HepG2 (cell line): ENCODE measurements at regions not wholly inside any gene's neighbourhood (a gene's known extent, or its start where the extent isn't known, plus 50 kb on each side); places are given as distances from the start of the nearest gene placed in this dataset.
"Not testable (repeated sequence)": the region's sequence is repeated elsewhere in the genome, so short reads cannot be mapped to it uniquely, and the experiment has no call there.

Source experiments
- ATAC-seq: fragments of 200-7000 bp; cut with Tn5 transposase; 3 replicates; pipeline ENCODE4 v1.9.1; 2020; ENCODE audit warnings: mild to moderate bottlenecking, moderate library complexity
- BruUV-seq: library from RNA; stranded (reverse); fragments of 400-500 nt; replicated peaks from 2 replicates; lab custom pipeline; 2021; lab: Mats Ljungman, UMichigan
- CTCF ChIA-PET: fragments of 300-600 bp; formaldehyde crosslinking; extraction: SDS; loops from one replicate; lab custom pipeline; 2021; ENCODE audit warnings: low total read pairs, inconsistent platforms, low intra/inter-chr PET ratio; lab: Yijun Ruan, JAX
- POLR2A ChIA-PET: fragments of 350-600 bp; sonication (Branson Sonifier 250); formaldehyde crosslinking; loops from one replicate; lab custom pipeline; 2020; ENCODE audit warnings: antibody characterized with exemption, inconsistent platforms; lab: Yijun Ruan, JAX
- DNase-seq: peaks from one replicate; pipeline ENCODE4 v3.0.0-alpha.2; 2015; ENCODE audit warnings: low spot score
- FAIRE-seq: peaks from 3 replicates; lab custom pipeline; 2011; peaks lifted over from hg19 to GRCh38; lab: Jason Lieb, UNC
- H2AFZ ChIP-seq: one replicate; pipeline ENCODE4 v1.6.1; 2011; ENCODE audit warnings: low read length, inconsistent platforms
- H3K27ac ChIP-seq: fragments of 300-600 bp; 3 replicates; pipeline ENCODE4 v1.8.0; 2011; ENCODE audit warnings: mixed run types, mild to moderate bottlenecking, mixed read lengths, low read length, inconsistent platforms; ENCODE audit not compliant: insufficient read depth; ENCODE audit errors: extremely low read length
- H3K27me3 ChIP-seq, 2 experiments: fragments of 200-600 bp in 1 of 2; 2 replicates in 1 of 2; 3 replicates in 1 of 2; pipeline versions ENCODE4 v1.6.0 to v1.8.0; 2011; ENCODE audit warnings: low read length in 2 of 2, mild to moderate bottlenecking in 2 of 2, moderate library complexity in 2 of 2, inconsistent platforms in 1 of 2; ENCODE audit not compliant: insufficient read depth in 2 of 2, control insufficient read depth in 1 of 2
- H3K36me3 ChIP-seq, 2 experiments: fragments of 200-600 bp in 1 of 2; replicated peaks in 1 of 2; 2 replicates in 1 of 2; 3 replicates in 1 of 2; pipeline versions ENCODE4 v1.5.1 to v1.8.0; 2011; ENCODE audit warnings: low read length in 2 of 2, inconsistent platforms in 1 of 2; ENCODE audit not compliant: insufficient read depth in 2 of 2, control insufficient read depth in 1 of 2
- H3K4me1 ChIP-seq: 2 replicates; pipeline ENCODE4 v1.5.1; 2012; ENCODE audit warnings: low read length, inconsistent platforms; ENCODE audit not compliant: insufficient read depth
- H3K4me2 ChIP-seq: 2 replicates; pipeline ENCODE4 v1.6.0; 2011; ENCODE audit warnings: low read depth, low read length, inconsistent platforms
- H3K4me3 ChIP-seq, 3 experiments: fragments of 200-600 bp in 1 of 3; sonication (generic), shearing (Covaris generic) in 1 of 3; replicated peaks in 1 of 3; 2 replicates each; pipeline ENCODE4 v1.5.1; 2011 to 2016; ENCODE audit warnings: low read length in 3 of 3, inconsistent platforms in 2 of 3, low read depth in 2 of 3, mild to moderate bottlenecking in 2 of 3, control low read depth in 1 of 3, mixed read lengths in 1 of 3; ENCODE audit not compliant: insufficient read depth in 1 of 3
- H3K79me2 ChIP-seq: one replicate; pipeline ENCODE4 v1.6.1; 2011; ENCODE audit warnings: low read length, inconsistent platforms; ENCODE audit not compliant: insufficient read depth
- H3K9ac ChIP-seq: 2 replicates; pipeline ENCODE4 v1.6.0; 2011; ENCODE audit warnings: mild to moderate bottlenecking, low read depth, low read length, inconsistent platforms; ENCODE audit not compliant: insufficient read depth
- H3K9me3 ChIP-seq: 2 replicates; pipeline ENCODE4 v1.5.1; 2012; ENCODE audit warnings: mild to moderate bottlenecking, low read length
- H4K20me1 ChIP-seq: 2 replicates; pipeline ENCODE4 v1.6.0; 2011; ENCODE audit warnings: inconsistent platforms, mild to moderate bottlenecking, low read length, moderate library complexity; ENCODE audit not compliant: insufficient read depth
- AHR ChIP-seq: IDR thresholded peaks from 2 replicates; pipeline ENCODE4 v1.6.1; 2018; ENCODE audit warnings: missing genetic modification reagents, missing compliant biosample characterization
- KAT7 ChIP-seq: IDR thresholded peaks from 2 replicates; pipeline ENCODE4 v1.6.1; 2018; ENCODE audit warnings: borderline replicate concordance, missing compliant biosample characterization
- REXO4 ChIP-seq: sonication (generic); formaldehyde crosslinking; IDR thresholded peaks from 2 replicates; pipeline ENCODE4 v1.8.0; 2022; ENCODE audit warnings: missing genetic modification reagents, mild to moderate bottlenecking, borderline replicate concordance
- THYN1 ChIP-seq: sonication (generic); formaldehyde crosslinking; IDR thresholded peaks from 2 replicates; pipeline ENCODE4 v1.8.1; 2023; ENCODE audit warnings: low read depth, mild to moderate bottlenecking, moderate library complexity, missing genetic modification reagents, borderline replicate concordance
- ZNF30 ChIP-seq: sonication (generic); formaldehyde crosslinking; IDR thresholded peaks from 2 replicates; pipeline ENCODE4 v1.5.0; 2020; ENCODE audit warnings: mild to moderate bottlenecking, missing genetic modification reagents
- ZNF660 ChIP-seq: sonication (generic); formaldehyde crosslinking; IDR thresholded peaks from 2 replicates; pipeline ENCODE4 v1.5.1; 2020; ENCODE audit warnings: mild to moderate bottlenecking, low read depth, missing genetic modification reagents, borderline replicate concordance
- ZNF879 ChIP-seq: sonication (generic); formaldehyde crosslinking; IDR thresholded peaks from 2 replicates; pipeline ENCODE4 v1.8.1; 2023; ENCODE audit warnings: missing genetic modification reagents
- WGBS: methylation state at CpG from one replicate; pipeline ENCODE4 v1.1.6; 2017; ENCODE audit warnings: low lambda C conversion rate; 5-methylcytosine and 5-hydroxymethylcytosine counted together
- in situ Hi-C: cut with HindIII; loops from 2 replicates; pipeline ENCODE4 v1.10.0; 2017; ENCODE audit warnings: low pct_unique_long_range_greater_than_20kb; ENCODE audit not compliant: extremely low pct_ligation_motif_present
- intact Hi-C: fragments of 100-400 bp; cut with micrococcal nuclease; formaldehyde crosslinking; loops from one replicate; pipeline ENCODE4 v1.10.0; 2022; ENCODE audit not compliant: unreplicated experiment
- TF ChIP-seq, protein P1 (sequence below): sonication (generic); formaldehyde crosslinking; IDR thresholded peaks from 2 replicates; pipeline ENCODE4 v1.4.0; 2020; ENCODE audit warnings: missing genetic modification reagents
- TF ChIP-seq, protein P2 (sequence below): sonication (generic); formaldehyde crosslinking; IDR thresholded peaks from 2 replicates; pipeline ENCODE4 v1.5.1; 2020; ENCODE audit warnings: missing genetic modification reagents, mild to moderate bottlenecking, borderline replicate concordance
- TF ChIP-seq, protein P3 (sequence below): sonication (generic); IDR thresholded peaks from 2 replicates; pipeline ENCODE4 v1.6.1; 2016; ENCODE audit warnings: low read depth, borderline replicate concordance

DNA sequence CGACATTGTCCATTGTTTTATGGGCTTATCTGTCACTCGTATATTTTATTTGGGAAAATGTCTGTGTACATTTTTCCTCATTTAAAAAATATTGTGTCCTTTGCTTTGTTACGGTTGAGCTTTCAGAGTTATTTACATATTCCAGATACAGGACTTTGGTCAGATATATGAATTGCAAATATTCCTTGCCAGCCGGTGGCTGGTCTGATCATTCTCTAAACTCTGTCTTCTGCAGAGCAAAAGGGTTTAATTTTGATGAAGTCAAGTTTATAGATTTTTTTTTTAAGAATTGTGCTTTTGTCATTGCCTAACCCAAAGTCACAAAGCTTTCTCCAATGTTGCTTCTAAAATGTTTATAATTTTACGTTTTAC is 78.3 kb upstream of the SFSWAP start:
- H3K36me3 ChIP-seq, H3K4me2 ChIP-seq, H3K4me3 ChIP-seq, H3K27ac ChIP-seq, ATAC-seq, H3K27me3 ChIP-seq, H4K20me1 ChIP-seq, H3K4me1 ChIP-seq, POLR2A ChIA-PET, H2AFZ ChIP-seq, FAIRE-seq, H3K9ac ChIP-seq, in situ Hi-C loops, H3K79me2 ChIP-seq, DNase-seq, H3K9me3 ChIP-seq, intact Hi-C loops, CTCF ChIA-PET, BruUV-seq: not testable (repeated sequence)
- WGBS = 12% methylated on average over 5 of the region's 5 CpGs

DNA sequence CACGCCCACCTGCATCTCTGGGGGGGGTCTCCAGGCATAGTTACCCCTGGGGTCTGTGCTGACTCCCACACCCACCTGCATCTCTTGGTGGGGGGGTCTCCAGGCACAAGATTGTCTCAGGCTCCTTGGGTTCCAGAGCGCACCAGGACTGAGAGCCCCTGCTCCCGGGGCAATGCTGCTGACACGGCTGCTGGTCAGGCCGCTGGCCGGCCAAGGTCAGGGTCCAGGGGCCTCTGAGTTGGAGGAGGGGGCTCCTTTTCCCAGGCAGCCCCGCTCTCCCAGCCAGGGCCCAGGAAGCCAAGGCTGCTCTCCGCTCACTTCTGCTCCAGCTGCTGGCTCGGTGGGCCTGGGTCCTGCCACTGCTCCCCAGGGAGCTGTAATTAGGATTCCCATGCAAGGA is 77.3 kb upstream of the SFSWAP start:
- H4K20me1 ChIP-seq, CTCF ChIA-PET, in situ Hi-C loops, H3K4me3 ChIP-seq, H3K27me3 ChIP-seq, H3K9me3 ChIP-seq, H3K36me3 ChIP-seq, POLR2A ChIA-PET, H3K79me2 ChIP-seq, BruUV-seq, intact Hi-C loops, FAIRE-seq, H3K4me1 ChIP-seq, ATAC-seq, DNase-seq, H2AFZ ChIP-seq, H3K4me2 ChIP-seq, H3K9ac ChIP-seq, H3K27ac ChIP-seq: not testable (repeated sequence)
- WGBS = 17% methylated on average over 5 of the region's 9 CpGs

DNA sequence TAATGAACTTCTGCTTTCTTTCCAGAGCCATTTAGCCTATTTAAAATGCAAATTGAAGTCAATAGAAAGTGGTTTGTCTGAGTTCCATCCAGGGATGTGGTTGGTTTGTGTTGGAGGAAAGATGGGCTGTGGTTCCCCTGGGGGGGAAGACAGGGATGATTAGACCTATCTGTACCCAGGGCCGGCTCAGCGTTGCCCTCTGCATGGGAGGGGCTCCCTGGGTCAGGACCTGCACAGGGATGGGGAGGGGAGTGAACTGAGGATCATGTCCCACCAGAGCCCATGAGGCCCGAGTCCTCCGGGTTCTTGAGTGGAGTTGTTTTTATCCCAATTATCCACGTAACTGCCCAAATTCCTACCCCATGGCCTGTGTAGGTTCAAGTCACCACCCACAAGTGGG is 76.9 kb upstream of the SFSWAP start:
- H3K4me2 ChIP-seq = no peak overlapping the region
- 23% methylated on average over 5 of the region's 5 CpGs for WGBS
- intact Hi-C loops (no loop called here), in situ Hi-C loops (no loop called here)
- no peak overlapping the region for H3K9ac ChIP-seq
- no peaks in the 10 kb centered on the region for H3K36me3 ChIP-seq
- ATAC-seq (no peak), FAIRE-seq (no peak), DNase-seq (no peak)
- H3K4me3 ChIP-seq = no peak overlapping the region
- no peaks in the 10 kb centered on the region for H3K4me1 ChIP-seq
- H2AFZ ChIP-seq = no peak overlapping the region
- H3K27me3 ChIP-seq = peaks cover 2% of the 10 kb centered on the region in 2 experiments; a peak in 3 of 5 replicates
- H4K20me1 ChIP-seq = no peaks in the 10 kb centered on the region
- ChIA-PET CTCF (no interaction called here), POLR2A (no interaction called here)
- no TSS peak for BruUV-seq
- H3K79me2 ChIP-seq = no peaks in the 10 kb centered on the region
- H3K9me3 ChIP-seq = no peaks in the 10 kb centered on the region
- H3K27ac ChIP-seq = no peak overlapping the region
- no peak for TF ChIP-seq KAT7
- TF ChIP-seq THYN1 (CRISPR knock-in tag) = no peak
- no peak for TF ChIP-seq ZNF30 (CRISPR knock-in tag)
- TF ChIP-seq, protein P1, sequence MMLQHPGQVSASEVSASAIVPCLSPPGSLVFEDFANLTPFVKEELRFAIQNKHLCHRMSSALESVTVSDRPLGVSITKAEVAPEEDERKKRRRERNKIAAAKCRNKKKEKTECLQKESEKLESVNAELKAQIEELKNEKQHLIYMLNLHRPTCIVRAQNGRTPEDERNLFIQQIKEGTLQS = no peak
- TF ChIP-seq ZNF660 = no peak
- TF ChIP-seq, protein P2, sequence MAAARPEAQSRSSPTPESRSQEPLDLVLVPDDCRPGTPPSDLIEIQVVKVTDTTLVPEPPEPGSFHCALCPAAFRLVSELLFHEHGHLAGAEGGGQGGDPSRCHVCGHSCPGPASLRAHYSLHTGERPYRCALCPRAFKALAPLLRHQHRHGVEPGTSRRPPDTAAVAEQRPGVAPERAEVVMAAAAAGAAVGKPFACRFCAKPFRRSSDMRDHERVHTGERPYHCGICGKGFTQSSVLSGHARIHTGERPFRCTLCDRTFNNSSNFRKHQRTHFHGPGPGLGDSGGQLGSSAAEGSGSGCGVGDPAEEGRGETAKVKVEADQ = no peak
- TF ChIP-seq REXO4 (CRISPR knock-in tag) = no peak
- TF ChIP-seq, protein P3, sequence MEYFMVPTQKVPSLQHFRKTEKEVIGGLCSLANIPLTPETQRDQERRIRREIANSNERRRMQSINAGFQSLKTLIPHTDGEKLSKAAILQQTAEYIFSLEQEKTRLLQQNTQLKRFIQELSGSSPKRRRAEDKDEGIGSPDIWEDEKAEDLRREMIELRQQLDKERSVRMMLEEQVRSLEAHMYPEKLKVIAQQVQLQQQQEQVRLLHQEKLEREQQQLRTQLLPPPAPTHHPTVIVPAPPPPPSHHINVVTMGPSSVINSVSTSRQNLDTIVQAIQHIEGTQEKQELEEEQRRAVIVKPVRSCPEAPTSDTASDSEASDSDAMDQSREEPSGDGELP = no peak
- no peak for TF ChIP-seq ZNF879 (CRISPR knock-in tag)
- TF ChIP-seq AHR (CRISPR knock-in tag) = no peak
